Heart right ventricle (tissue), 16 donors: ENCODE measurements at regions not wholly inside any gene's neighbourhood (a gene's known extent, or its start where the extent isn't known, plus 50 kb on each side); places are given as distances from the start of the nearest gene placed in this dataset.
"Not testable (repeated sequence)": the region's sequence is repeated elsewhere in the genome, so short reads cannot be mapped to it uniquely, and the experiment has no call there.

Experiments
- ATAC-seq, 8 donors: fragments of 200-7000 bp; cut with Tn5 transposase; one replicate each; pipeline ENCODE4 v1.9.1; 2020; ENCODE audit warnings: mild to moderate bottlenecking in 8 of 8, moderate library complexity in 8 of 8, moderate number of reproducible peaks in 1 of 8
- DNase-seq, 2 donors: peaks; one replicate each; pipeline ENCODE4 v3.0.0-alpha.2; 2020
- H3K27ac ChIP-seq, 10 donors: fragments of 200-600 bp; sonication (generic) in 2 of 10; one replicate each; pipeline versions ENCODE4 v1.5.0 to v1.8.0; 2020 to 2022; ENCODE audit warnings: mild to moderate bottlenecking in 3 of 10
- H3K27me3 ChIP-seq, 7 donors: fragments of 200-600 bp; one replicate each; pipeline ENCODE4 v1.8.0; 2021 to 2022; ENCODE audit warnings: mild to moderate bottlenecking in 2 of 7
- H3K36me3 ChIP-seq, 9 donors: fragments of 200-600 bp; sonication (generic) in 1 of 9; one replicate each; pipeline versions ENCODE4 v1.5.0 to v1.8.0; 2020 to 2022; ENCODE audit warnings: mild to moderate bottlenecking in 2 of 9
- H3K4me1 ChIP-seq, 9 donors: fragments of 200-600 bp; sonication (generic) in 1 of 9; one replicate each; pipeline versions ENCODE4 v1.5.0 to v1.8.0; 2020 to 2022; ENCODE audit warnings: mild to moderate bottlenecking in 4 of 9
- H3K4me3 ChIP-seq, 10 donors: fragments of 200-600 bp; sonication (generic) in 2 of 10; one replicate each; pipeline versions ENCODE4 v1.5.0 to v1.8.0; 2020 to 2022; ENCODE audit warnings: mild to moderate bottlenecking in 7 of 10, moderate library complexity in 2 of 10
- H3K9me3 ChIP-seq, 11 donors: fragments of 200-600 bp in 10 of 11; sonication (generic) in 2 of 11; one replicate each; pipeline versions ENCODE4 v1.5.0 to v1.8.0; 2013 to 2022; ENCODE audit warnings: mild to moderate bottlenecking in 2 of 11, control low read depth in 1 of 11, moderate library complexity in 1 of 11
- WGBS, 2 donors: extraction: QIAGEN DNeasy Blood & Tissue Kit; methylation state at CpG; one replicate each; pipeline ENCODE4 v1.1.7; 2013; ENCODE audit warnings: inconsistent platforms in 1 of 2; 5-methylcytosine and 5-hydroxymethylcytosine counted together
- intact Hi-C, 10 donors: fragments of 100-400 bp; cut with DNase I; formaldehyde crosslinking; loops; one replicate each; pipeline versions ENCODE4 v1.11.1 to v1.14.2; 2022
- TF ChIP-seq, protein P1 (sequence below), 9 donors: fragments of 200-600 bp; sonication (generic) in 2 of 9; IDR thresholded peaks; one replicate each; pipeline versions ENCODE4 v1.5.0 to v1.8.0; 2021 to 2022; ENCODE audit warnings: antibody characterized with exemption in 9 of 9, mild to moderate bottlenecking in 5 of 9, moderate library complexity in 1 of 9
- donor health status: Arrhythmogenic right ventricular cardiomyopathy.
- donor health status: ischemic (EF 13 %, LVEDD 7.1; RV severe dilation, severe dysfunction).
- donor health status: healthy with polysubstance abuse.
- donor health status: DM: no; HTN: yes; CAD: no.
- donor health status: DM: no; HTN: no; CAD: no.
- donor health status: ischemic (EF 25% LVEDD 6.9; RV normal size, moderate dysfunction).
- donor health status: ischemic (EF 25% LVEDD 5.7; RV mildly dilated, moderate dysfunction).
- donor health status: healthy.
- donor health status: DM: yes; HTN: yes; CAD: no.
- donor health status: Ischemic cardiomyopathy.
- donor health status: ischemic (EF 35%, LVEDD 5.7; RV mildly dilated, moderate dysfunction).
- donor health status: nonischemic (EF 11% LVEDD 7.7; RV severe dilation, severe dysfunction).
- donor health status: DM: yes; HTN: yes; CAD: no.
- donor health status: PGD.
- donor health status: ischemic (EF 29% LVEDD 5.4; RV normal size, mild dysfunction).
- donor health status: nonischemic (EF 23%, LVEDD 6.1; RV moderate dilation, normal function).

DNA sequence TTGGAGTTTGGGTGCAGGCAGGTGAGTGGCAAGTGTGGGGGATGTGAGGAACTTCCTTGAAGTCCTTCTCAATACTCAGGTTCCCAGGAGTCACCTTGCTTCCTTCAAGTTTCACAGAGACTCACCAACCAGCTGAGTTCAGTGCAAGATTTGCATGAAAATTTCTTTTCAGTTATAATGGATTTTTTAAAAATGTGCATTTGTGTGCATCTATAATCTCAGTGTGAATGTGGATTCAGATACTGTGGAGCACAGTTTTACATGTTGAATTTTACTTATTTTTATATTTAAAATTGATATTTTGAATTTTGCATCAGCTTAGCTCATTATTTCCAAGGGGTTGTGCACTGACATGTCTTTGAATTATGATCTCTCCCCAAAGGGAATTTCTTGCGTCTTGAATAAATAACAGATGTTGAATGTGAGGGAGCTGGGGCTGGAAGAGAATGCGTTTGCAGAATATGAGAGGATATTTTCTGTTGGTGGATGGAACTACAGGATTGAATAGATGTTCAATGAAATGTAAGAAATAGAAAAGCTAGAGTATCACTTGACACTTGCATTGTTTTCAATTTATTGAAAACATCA lies 184.3 kb downstream of the RPRM start:
- H3K4me1 ChIP-seq: no peaks in the 10 kb centered on the region
- no peak for ATAC-seq
- 34 to 60% methylated on average over 2 of the region's 2 CpGs for WGBS, 2 donors
- H3K4me3 ChIP-seq: no peak overlapping the region
- no peak for DNase-seq
- H3K27me3 ChIP-seq: no peaks in the 10 kb centered on the region
- H3K9me3 ChIP-seq: peaks cover 0 to 2% (median 0%) of the 10 kb centered on the region in 11 donors
- intact Hi-C loops: loop anchor here in 1 of 10 donors (2.0 kb wide), 1 partner anchor 75 kb away; no protein-coding TSS in a partner anchor
- TF ChIP-seq, protein P1, sequence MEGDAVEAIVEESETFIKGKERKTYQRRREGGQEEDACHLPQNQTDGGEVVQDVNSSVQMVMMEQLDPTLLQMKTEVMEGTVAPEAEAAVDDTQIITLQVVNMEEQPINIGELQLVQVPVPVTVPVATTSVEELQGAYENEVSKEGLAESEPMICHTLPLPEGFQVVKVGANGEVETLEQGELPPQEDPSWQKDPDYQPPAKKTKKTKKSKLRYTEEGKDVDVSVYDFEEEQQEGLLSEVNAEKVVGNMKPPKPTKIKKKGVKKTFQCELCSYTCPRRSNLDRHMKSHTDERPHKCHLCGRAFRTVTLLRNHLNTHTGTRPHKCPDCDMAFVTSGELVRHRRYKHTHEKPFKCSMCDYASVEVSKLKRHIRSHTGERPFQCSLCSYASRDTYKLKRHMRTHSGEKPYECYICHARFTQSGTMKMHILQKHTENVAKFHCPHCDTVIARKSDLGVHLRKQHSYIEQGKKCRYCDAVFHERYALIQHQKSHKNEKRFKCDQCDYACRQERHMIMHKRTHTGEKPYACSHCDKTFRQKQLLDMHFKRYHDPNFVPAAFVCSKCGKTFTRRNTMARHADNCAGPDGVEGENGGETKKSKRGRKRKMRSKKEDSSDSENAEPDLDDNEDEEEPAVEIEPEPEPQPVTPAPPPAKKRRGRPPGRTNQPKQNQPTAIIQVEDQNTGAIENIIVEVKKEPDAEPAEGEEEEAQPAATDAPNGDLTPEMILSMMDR (IDR thresholded peaks at IDR 0.05): no peak
- no peaks in the 10 kb centered on the region for H3K36me3 ChIP-seq
- H3K27ac ChIP-seq: no peak overlapping the region

DNA sequence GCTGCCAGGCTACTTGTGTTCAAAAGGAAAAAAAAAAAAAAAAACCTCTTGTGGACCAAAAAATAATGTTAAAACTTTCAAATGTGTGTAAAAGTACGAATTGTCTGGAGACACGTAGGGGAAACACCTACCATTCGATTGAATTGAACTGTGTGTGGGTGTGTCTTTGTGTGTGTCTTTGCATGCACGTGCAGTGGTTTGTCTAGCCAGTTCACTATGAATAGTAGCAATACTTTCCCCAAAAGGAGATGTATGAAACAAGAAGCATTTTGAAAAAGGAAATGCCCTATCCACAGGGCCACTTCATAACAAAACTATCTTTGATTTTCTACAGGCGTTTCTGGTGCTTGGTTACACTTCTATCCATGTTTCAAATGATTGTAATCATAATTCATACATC lies 186.8 kb downstream of the RPRM start:
- H3K9me3 ChIP-seq: no peaks in the 10 kb centered on the region
- intact Hi-C loops: no loop called here
- TF ChIP-seq, protein P1 (IDR thresholded peaks at IDR 0.05): no peak
- no peak overlapping the region for H3K4me3 ChIP-seq
- ATAC-seq (no peak), DNase-seq (no peak)
- WGBS, 2 donors: 59 to 76% methylated on average over 5 of the region's 5 CpGs
- H3K27ac ChIP-seq: no peak overlapping the region
- no peaks in the 10 kb centered on the region for H3K36me3 ChIP-seq
- no peaks in the 10 kb centered on the region for H3K4me1 ChIP-seq
- H3K27me3 ChIP-seq: no peaks in the 10 kb centered on the region

DNA sequence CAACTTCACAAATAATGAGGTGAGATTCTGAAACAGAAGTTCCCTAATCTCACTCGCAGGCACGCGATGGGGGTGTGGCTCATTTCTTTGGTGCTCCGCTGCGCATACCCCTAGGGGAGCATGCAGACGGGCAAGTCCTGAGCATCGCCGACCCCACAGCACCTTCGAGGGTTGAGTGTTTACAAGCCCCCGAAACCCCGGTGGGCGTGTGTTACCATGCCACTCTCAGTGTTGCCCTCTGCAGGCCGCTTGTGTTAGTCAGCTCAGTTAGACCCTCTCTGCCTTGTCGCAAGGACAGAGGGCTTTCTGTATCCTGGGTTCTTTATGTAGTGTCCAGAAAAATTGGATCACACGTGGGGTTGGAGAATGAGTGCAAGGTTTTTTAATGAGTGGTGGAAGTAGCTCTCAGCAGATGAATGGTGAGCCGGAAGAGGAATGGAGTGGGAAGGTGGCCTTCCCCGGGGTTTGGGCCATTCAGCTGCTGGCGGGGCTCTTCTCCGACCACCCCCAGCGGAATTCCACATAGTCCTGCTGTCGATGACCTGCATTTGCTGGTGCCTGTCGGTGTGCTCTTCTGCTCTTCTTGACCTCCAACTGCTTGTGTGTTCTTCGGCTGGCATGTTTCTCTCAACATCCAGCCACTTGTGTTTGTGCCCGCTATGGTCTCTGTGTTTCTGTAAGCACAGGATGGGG lies 191.3 kb downstream of the RPRM start:
- DNase-seq (no peak), ATAC-seq (no peak)
- WGBS, 2 donors: 35 to 36% methylated on average over 24 of the region's 24 CpGs
- H3K36me3 ChIP-seq: no peaks in the 10 kb centered on the region
- no peak overlapping the region for H3K27ac ChIP-seq
- TF ChIP-seq, protein P1 (IDR thresholded peaks at IDR 0.05): peak in 1 of 9 donors; percentile 15
- H3K4me1 ChIP-seq: no peaks in the 10 kb centered on the region
- H3K4me3 ChIP-seq: no peak overlapping the region
- intact Hi-C loops: no loop called here
- peaks cover 0 to 15% (median 1%) of the 10 kb centered on the region in 11 donors for H3K9me3 ChIP-seq
- H3K27me3 ChIP-seq: no peaks in the 10 kb centered on the region

DNA sequence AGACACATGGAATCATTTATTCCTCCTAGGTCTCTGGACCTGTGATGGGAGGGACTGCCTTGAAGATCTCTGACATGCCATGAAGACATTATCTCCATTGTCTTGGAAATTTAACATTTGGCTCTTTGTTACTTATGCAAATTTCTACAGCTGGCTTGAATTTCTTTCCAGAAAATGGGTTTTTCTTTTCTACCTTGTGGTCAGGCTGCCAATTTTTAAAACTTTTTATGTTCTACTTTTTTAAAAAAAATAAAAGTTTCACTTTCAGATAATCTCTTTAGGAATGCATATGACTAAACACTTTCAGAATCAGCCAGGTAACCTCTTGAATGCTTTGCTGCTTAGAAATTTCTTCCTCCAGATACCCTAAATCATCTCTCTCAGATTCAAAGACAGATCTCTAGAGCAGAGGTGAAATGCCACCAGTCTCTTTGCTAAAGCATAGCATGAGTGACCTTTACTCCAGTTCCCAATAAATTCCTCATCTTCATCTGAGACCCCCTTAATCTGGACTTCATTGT lies 209.6 kb downstream of the RPRM start:
- Histone ChIP-seq H3K4me3 (no peak overlapping the region), H3K36me3 (no peaks in the 10 kb centered on the region), H3K9me3 (peaks cover 0 to 36% (median 0%) of the 10 kb centered on the region in 11 donors), H3K4me1 (no peaks in the 10 kb centered on the region), H3K27ac (no peak overlapping the region), H3K27me3 (no peaks in the 10 kb centered on the region)
- DNase-seq (no peak), ATAC-seq (no peak)
- TF ChIP-seq, protein P1 (IDR thresholded peaks at IDR 0.05): no peak
- intact Hi-C loops: no loop called here

DNA sequence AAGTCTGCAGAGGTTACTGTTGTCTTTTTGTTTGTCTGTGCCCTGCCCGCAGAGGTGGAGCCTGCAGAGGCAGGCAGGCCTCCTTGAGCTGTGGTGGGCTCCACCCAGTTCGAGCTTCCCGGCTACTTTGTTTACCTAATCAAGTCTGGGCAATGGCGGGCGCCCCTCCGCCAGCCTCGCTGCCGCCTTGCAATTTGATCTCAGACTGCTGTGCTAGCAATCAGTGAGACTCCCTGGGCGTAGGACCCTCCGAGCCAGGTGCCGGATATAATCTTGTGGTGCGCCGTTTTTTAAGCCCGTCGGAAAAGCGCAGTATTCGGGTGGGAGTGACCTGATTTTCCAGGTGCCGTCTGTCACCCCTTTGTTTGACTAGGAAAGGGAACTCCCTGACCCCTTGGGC lies 221.7 kb downstream of the RPRM start:
- peaks cover 0 to 28% (median 0%) of the 10 kb centered on the region in 11 donors for H3K9me3 ChIP-seq
- H3K4me3 ChIP-seq, H3K27me3 ChIP-seq, intact Hi-C loops, ATAC-seq, H3K36me3 ChIP-seq, H3K27ac ChIP-seq, H3K4me1 ChIP-seq, DNase-seq: not testable (repeated sequence)
- WGBS, 2 donors: 74 to 88% methylated on average over 17 of the region's 18 CpGs

DNA sequence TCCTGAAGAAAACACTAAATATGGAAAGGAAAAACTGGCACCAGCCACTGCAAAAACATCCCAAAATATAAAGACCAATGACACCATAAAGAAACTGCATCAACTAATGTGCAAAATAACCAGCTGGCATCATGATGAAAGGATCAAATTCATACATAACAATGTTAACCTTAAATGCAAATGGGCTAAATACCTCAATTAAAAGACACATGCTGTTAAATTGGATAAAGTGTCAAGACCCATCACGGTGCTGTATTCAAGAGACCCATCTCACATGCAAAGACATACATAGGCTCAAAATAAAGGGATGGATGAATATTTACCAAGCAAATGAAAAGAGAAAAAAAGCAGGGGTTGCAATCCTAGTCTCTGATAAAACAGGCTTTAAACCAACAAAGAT lies 231.9 kb downstream of the RPRM start:
- not testable (repeated sequence) for ATAC-seq
- 30 to 31% methylated on average over 1 of the region's 1 CpG for WGBS, 2 donors
- H3K9me3 ChIP-seq: peaks cover 0 to 37% (median 0%) of the 10 kb centered on the region in 11 donors

More for the DNA sequence above, 231.9 kb downstream of the RPRM start:
- H3K4me3 ChIP-seq, DNase-seq, H3K4me1 ChIP-seq, intact Hi-C loops, H3K27me3 ChIP-seq, H3K36me3 ChIP-seq, H3K27ac ChIP-seq: not testable (repeated sequence)
